Activated effector memory CD4-positive, alpha-beta T cell treated with Interleukin-2 at 50 U/mL for 16 hours (primary cell): ENCODE measurements at regions not wholly inside any gene's neighbourhood (a gene's known extent, or its start where the extent isn't known, plus 50 kb on each side); places are given as distances from the start of the nearest gene placed in this dataset.

ENCODE experiments used
- DNase-seq: peaks from one replicate; pipeline ENCODE4 v3.0.0-alpha.2; 2020

- DNase-seq = no peak
Observed at GRCh38 chr5:15447209-15447608, 52.8 kb upstream of the FBXL7 start.

GRCh38 chr5:15446552-15446951 lies 53.4 kb upstream of the FBXL7 start:
- no peak for DNase-seq

GRCh38 chr5:15442193-15442570 lies 57.8 kb upstream of the FBXL7 start:
- no peak for DNase-seq

GRCh38 chr5:15441433-15442192 lies 58.4 kb upstream of the FBXL7 start:
- no peak for DNase-seq

- DNase-seq = no peak
Observed at GRCh38 chr5:15440434-15440833, 59.5 kb upstream of the FBXL7 start.

- DNase-seq = no peak
Observed at GRCh38 chr5:15439801-15440200, 60.2 kb upstream of the FBXL7 start.

GRCh38 chr5:15433709-15434108 lies 66.3 kb upstream of the FBXL7 start:
- DNase-seq = no peak

- no peak for DNase-seq
Observed at GRCh38 chr5:15431923-15432322, 68.1 kb upstream of the FBXL7 start.

GRCh38 chr5:15425766-15426165 lies 74.2 kb upstream of the FBXL7 start:
- no peak for DNase-seq

GRCh38 chr5:15424769-15425168 lies 75.2 kb upstream of the FBXL7 start:
- no peak for DNase-seq

- no peak for DNase-seq
Observed at GRCh38 chr5:15421921-15422412, 78.0 kb upstream of the FBXL7 start.

- DNase-seq = no peak
Observed at GRCh38 chr5:15421381-15421780, 78.6 kb upstream of the FBXL7 start.

- no peak for DNase-seq
Observed at GRCh38 chr5:15420201-15420600, 79.8 kb upstream of the FBXL7 start.

- DNase-seq = no peak
Observed at GRCh38 chr5:15417156-15417555, 82.8 kb upstream of the FBXL7 start.

GRCh38 chr5:15406478-15406877 lies 93.5 kb upstream of the FBXL7 start:
- no peak for DNase-seq

GRCh38 chr5:15393146-15393545 lies 106.8 kb upstream of the FBXL7 start:
- DNase-seq = no peak

- DNase-seq = no peak
Observed at GRCh38 chr5:15391704-15392397, 108.1 kb upstream of the FBXL7 start.

- no peak for DNase-seq
Observed at GRCh38 chr5:15388866-15389265, 111.1 kb upstream of the FBXL7 start.

GRCh38 chr5:15387931-15388524 lies 112.0 kb upstream of the FBXL7 start:
- DNase-seq = no peak

- DNase-seq = no peak
Observed at GRCh38 chr5:15386122-15386521, 113.9 kb upstream of the FBXL7 start.

GRCh38 chr5:15385553-15385952 lies 114.4 kb upstream of the FBXL7 start:
- DNase-seq = no peak

GRCh38 chr5:15385037-15385436 lies 114.9 kb upstream of the FBXL7 start:
- DNase-seq = no peak

- no peak for DNase-seq
Observed at GRCh38 chr5:15384581-15384980, 115.4 kb upstream of the FBXL7 start.

- no peak for DNase-seq
Observed at GRCh38 chr5:15384176-15384575, 115.8 kb upstream of the FBXL7 start.
